Retinal pigment epithelial cell (primary cell): ENCODE measurements at regions not wholly inside any gene's neighbourhood (a gene's known extent, or its start where the extent isn't known, plus 50 kb on each side); places are given as distances from the start of the nearest gene placed in this dataset.

ENCODE experiments used
- DNase-seq: peaks from one replicate; pipeline ENCODE4 v3.0.0-alpha.2; 2010; ENCODE audit warnings: low read depth
- H3K4me3 ChIP-seq: 2 replicates; pipeline ENCODE4 v1.5.1; 2011; ENCODE audit warnings: mild to moderate bottlenecking, low read length, control low read depth, moderate library complexity
- TF ChIP-seq, protein P1 (sequence below): conservative IDR thresholded peaks from 2 replicates; pipeline ENCODE4 v1.5.1; 2011; ENCODE audit warnings: low read depth, low read length, control low read depth, inconsistent platforms

DNA sequence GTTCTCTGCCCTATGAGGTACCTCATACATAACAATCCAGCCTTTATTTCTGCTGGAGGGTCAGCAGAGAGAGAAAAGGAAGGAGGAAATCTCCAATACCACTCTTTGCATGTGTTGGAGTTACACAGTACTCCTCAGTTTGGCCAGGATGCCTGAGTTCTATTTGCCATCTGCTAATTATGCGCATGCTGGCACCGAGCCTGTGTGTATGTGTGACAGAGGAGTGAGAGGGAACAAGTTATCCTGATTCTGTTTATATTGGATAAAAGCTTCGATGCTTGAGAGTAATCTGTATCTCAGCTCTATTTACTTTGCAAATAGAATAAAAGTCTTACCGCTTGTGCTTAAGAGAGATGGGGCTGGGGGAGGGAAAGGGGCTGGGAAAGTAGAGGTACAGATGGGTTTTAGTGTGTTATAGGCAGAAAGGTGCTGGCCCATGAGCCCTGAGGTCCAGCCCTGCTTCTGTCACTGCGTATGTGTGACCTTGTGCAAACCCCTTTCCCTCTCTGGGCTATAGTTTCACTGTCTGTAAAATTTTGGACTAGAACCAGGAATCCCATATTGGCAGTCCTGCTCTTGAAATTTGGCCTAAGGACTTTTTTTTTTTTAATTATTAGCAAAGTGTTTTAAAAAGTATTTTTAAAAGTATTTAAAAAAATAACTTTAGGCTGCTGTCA is 54.5 kb upstream of the PLXNA2 start:
- DNase-seq = no peak
- TF ChIP-seq, protein P1, sequence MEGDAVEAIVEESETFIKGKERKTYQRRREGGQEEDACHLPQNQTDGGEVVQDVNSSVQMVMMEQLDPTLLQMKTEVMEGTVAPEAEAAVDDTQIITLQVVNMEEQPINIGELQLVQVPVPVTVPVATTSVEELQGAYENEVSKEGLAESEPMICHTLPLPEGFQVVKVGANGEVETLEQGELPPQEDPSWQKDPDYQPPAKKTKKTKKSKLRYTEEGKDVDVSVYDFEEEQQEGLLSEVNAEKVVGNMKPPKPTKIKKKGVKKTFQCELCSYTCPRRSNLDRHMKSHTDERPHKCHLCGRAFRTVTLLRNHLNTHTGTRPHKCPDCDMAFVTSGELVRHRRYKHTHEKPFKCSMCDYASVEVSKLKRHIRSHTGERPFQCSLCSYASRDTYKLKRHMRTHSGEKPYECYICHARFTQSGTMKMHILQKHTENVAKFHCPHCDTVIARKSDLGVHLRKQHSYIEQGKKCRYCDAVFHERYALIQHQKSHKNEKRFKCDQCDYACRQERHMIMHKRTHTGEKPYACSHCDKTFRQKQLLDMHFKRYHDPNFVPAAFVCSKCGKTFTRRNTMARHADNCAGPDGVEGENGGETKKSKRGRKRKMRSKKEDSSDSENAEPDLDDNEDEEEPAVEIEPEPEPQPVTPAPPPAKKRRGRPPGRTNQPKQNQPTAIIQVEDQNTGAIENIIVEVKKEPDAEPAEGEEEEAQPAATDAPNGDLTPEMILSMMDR = no peak
- H3K4me3 ChIP-seq = no peak overlapping the region

DNA sequence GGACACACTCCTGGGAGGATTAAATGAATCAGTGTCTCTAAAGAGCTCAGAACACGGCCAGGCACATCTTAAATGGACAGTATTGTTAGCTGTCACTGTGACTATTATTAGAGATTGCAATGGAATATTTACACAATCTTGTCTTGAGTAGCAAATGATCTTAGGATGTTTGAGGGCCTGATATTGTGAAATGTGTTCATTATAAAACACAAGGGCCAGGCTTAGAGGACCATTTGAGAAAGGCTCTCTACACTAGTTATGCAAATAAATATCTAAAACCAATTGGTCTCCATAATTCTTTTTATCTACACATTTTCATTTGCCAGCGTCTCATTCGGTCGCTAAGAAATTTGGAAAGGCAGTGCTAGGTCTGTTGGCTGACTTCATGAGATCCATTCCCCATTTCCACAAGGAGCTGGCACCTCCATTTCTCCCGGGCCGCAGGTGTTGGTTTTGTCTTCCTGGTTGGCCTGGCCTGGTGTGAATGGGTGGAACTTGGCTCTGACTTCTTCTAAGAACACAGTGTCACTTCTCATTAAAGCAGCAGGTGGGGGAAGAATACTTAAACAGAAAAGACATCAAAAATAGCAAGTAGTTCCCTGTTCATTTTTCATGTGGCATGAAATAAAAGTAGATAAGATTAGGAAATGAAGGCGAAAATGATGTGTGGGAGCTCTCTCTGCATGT is 56.0 kb upstream of the PLXNA2 start:
- H3K4me3 ChIP-seq = no peak overlapping the region
- DNase-seq = no peak
- TF ChIP-seq, protein P1 = no peak

DNA sequence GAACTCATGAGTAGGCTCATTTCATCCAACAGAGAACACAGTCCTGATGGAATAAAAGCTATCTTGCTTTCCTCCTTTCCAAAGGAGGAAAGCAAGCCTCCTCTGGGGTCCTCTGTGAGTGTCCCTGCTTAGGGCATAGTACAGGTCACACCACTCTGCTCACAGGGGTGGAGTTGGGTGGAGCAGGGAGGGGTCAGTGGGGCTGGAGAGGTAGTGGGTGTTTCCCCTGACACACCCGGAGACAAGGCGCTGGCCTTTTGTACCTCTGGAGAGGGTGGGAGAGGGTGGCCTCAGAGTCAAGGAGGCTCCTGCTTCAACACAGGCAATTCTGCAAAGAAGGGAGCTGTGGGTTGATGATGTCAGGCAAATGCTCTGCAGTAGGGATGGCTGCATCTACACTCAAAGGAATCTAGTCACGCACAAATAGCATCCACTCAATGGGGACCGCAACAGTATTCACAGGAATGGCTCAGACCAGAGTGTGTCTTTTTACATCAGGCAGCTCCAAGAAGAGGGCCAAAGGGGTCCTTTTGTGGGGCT is 58.6 kb upstream of the PLXNA2 start:
- no peak overlapping the region for H3K4me3 ChIP-seq
- TF ChIP-seq, protein P1 = no peak
- no peak for DNase-seq

DNA sequence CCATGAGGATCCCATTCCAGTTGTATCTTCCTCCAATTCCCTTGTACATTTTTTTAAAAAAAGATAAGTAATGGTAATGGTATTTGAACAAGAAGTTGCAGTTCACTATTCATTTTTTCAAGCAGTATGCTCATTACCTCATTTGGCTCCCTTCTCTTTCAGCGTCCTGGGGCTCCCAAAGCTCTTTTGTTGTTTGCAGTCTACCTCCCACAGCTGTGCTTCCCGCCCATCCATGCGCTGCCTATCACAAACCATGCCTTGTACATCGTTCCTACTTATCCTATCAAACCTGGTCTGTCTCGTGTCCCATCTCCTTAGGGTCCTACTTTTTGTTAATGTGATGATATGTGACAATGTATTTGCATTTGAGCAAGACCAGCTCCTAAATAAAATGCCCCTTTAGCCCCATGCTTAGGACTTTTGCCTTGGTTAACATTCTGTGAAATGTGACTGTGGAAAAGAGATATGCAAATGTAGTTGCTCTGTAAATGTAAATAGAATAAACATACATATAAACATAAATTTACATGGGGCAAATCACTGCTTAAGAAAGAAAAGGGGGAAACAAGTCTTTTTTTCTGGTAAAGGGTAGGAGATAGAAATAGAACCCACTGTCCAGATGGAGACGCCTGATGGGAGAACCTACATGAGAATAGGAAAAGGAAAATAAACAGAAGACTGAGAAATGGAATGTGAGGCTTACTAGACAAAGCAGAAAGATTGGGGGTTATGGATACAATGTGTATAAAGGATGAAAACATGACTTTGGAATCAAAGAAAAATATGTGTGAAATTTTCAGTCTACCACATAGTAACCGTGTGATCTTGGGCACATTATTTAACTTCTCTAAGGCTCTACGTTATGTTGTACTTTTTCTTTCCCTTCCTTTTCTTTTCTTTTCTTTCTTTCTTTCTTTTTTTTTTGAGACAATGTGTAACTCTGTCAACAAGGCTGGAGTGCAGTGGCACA is 59.8 kb upstream of the PLXNA2 start:
- no peak for DNase-seq
- TF ChIP-seq, protein P1 = no peak
- H3K4me3 ChIP-seq = no peak overlapping the region

DNA sequence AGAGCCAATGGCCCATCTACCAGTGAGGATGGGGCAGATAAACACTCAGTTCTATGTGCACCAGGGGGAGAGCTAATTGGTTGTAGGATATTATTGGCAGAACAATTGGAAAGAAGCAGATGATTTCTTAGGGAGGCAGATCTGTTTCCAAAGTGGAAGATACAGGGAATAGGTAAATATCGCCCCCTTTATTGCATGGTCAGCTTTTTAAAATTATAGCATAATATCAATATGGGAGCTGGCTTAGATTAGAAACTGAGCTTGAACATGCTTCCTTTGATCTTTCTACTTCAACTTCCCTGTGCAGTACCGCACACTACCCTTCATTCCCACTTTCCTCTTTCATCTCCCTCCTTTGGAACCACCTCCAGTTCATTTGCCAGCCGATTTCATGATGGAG is 64.0 kb upstream of the PLXNA2 start:
- H3K4me3 ChIP-seq = no peak overlapping the region
- DNase-seq = no peak
- TF ChIP-seq, protein P1 = no peak

DNA sequence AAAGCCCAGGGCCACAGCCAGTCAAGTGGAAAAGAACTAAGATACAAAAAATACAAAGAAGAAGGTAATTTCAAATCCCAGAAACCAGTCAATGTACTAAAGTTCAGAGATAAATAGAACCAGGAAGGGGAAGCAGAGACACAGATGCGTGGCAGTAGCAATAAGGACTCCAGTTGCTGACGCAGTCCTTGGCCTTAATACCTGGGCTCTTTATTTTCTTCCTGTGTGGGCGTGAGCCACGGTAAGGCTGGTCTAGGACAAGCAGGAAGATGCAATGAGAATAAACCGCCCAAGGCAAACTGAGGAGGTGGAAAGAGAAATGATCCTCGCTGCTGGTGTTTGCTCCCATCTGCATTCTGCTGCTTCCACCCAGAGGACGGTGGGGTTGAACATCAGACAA is 65.6 kb upstream of the PLXNA2 start:
- H3K4me3 ChIP-seq = no peak overlapping the region
- TF ChIP-seq, protein P1 = no peak
- DNase-seq = no peak
